ENCODE measurements at regions not wholly inside any gene's neighbourhood (a gene's known extent, or its start where the extent isn't known, plus 50 kb on each side); places are given as distances from the start of the nearest gene placed in this dataset.
"Not testable (repeated sequence)": the region's sequence is repeated elsewhere in the genome, so short reads cannot be mapped to it uniquely, and the experiment has no call there.

GRCh38 chr2:48213646-48214045 lies 100.8 kb upstream of the FOXN2 start:
- DNase-seq (ENCODE audit: low spot score) (no peak), FAIRE-seq (no peak)

GRCh38 chr2:48218169-48218568 lies 96.3 kb upstream of the FOXN2 start:
- FAIRE-seq = no peak
- no peak for DNase-seq (ENCODE audit: low spot score)

- FAIRE-seq (no peak), DNase-seq (ENCODE audit: low spot score) (no peak)
These were observed 95.3 kb upstream of the FOXN2 start for GRCh38 chr2:48219234-48219554.

- DNase-seq (ENCODE audit: low spot score) = no peak
- peak; percentile 5 for FAIRE-seq
These were observed 94.7 kb upstream of the FOXN2 start for GRCh38 chr2:48219555-48220436.

- FAIRE-seq (no peak), DNase-seq (ENCODE audit: low spot score) (no peak)
These were observed 94.0 kb upstream of the FOXN2 start for GRCh38 chr2:48220501-48220900.

GRCh38 chr2:48221846-48222516 lies 92.5 kb upstream of the FOXN2 start:
- DNase-seq (ENCODE audit: low spot score) = no peak
- FAIRE-seq = no peak

GRCh38 chr2:48227617-48228344 lies 86.7 kb upstream of the FOXN2 start:
- FAIRE-seq = no peak
- no peak for DNase-seq (ENCODE audit: low spot score)

GRCh38 chr2:48228345-48228684 lies 86.2 kb upstream of the FOXN2 start:
- no peak for DNase-seq (ENCODE audit: low spot score)
- no peak for FAIRE-seq

- FAIRE-seq (no peak), DNase-seq (ENCODE audit: low spot score) (no peak)
These were observed 85.4 kb upstream of the FOXN2 start for GRCh38 chr2:48229063-48229462.

- FAIRE-seq = no peak
- DNase-seq (ENCODE audit: low spot score) = no peak
These were observed 83.6 kb upstream of the FOXN2 start for GRCh38 chr2:48230834-48231233.

- FAIRE-seq (no peak), DNase-seq (ENCODE audit: low spot score) (no peak)
These were observed 82.1 kb upstream of the FOXN2 start for GRCh38 chr2:48232351-48232750.

GRCh38 chr2:48233005-48233404 lies 81.5 kb upstream of the FOXN2 start:
- FAIRE-seq = no peak
- DNase-seq (ENCODE audit: low spot score) = no peak

- FAIRE-seq = not testable (repeated sequence)
These were observed 80.7 kb upstream of the FOXN2 start for GRCh38 chr2:48233824-48234223.

GRCh38 chr2:48235076-48235475 lies 79.4 kb upstream of the FOXN2 start:
- FAIRE-seq (no peak), DNase-seq (ENCODE audit: low spot score) (no peak)

More at GRCh38 chr2:48233824-48234223, 80.7 kb upstream of the FOXN2 start:
- not testable (repeated sequence) for DNase-seq (ENCODE audit: low spot score)

GRCh38 chr2:48238381-48238780 lies 76.1 kb upstream of the FOXN2 start:
- DNase-seq (ENCODE audit: low spot score) = no peak
- FAIRE-seq = no peak

GRCh38 chr2:48240912-48241311 lies 73.6 kb upstream of the FOXN2 start:
- FAIRE-seq = no peak
- no peak for DNase-seq (ENCODE audit: low spot score)

- no peak for FAIRE-seq
- DNase-seq (ENCODE audit: low spot score) = no peak
These were observed 67.3 kb upstream of the FOXN2 start for GRCh38 chr2:48247206-48247605.

GRCh38 chr2:48248251-48248933 lies 66.1 kb upstream of the FOXN2 start:
- FAIRE-seq (no peak), DNase-seq (ENCODE audit: low spot score) (peak; percentile 87)

- no peak for DNase-seq (ENCODE audit: low spot score)
- FAIRE-seq = no peak
These were observed 65.5 kb upstream of the FOXN2 start for GRCh38 chr2:48249025-48249424.

- no peak for FAIRE-seq
- no peak for DNase-seq (ENCODE audit: low spot score)
These were observed 64.6 kb upstream of the FOXN2 start for GRCh38 chr2:48249631-48250473.

- DNase-seq (ENCODE audit: low spot score) (no peak), FAIRE-seq (no peak)
These were observed 64.0 kb upstream of the FOXN2 start for GRCh38 chr2:48250474-48250844.
